HUES6 (cell line): ENCODE measurements at regions not wholly inside any gene's neighbourhood (a gene's known extent, or its start where the extent isn't known, plus 50 kb on each side); places are given as distances from the start of the nearest gene placed in this dataset.

ENCODE experiments used
- H3K27ac ChIP-seq: 2 replicates; pipeline ENCODE4 v1.7.0; 2013; ENCODE audit warnings: low read depth, mild to moderate bottlenecking, low read length, inconsistent platforms
- H3K27me3 ChIP-seq: 2 replicates; pipeline ENCODE4 v1.6.1; 2013; ENCODE audit warnings: low read length; ENCODE audit not compliant: control insufficient read depth, insufficient read depth
- H3K36me3 ChIP-seq: 2 replicates; pipeline ENCODE4 v1.6.1; 2013; ENCODE audit warnings: low read length; ENCODE audit not compliant: control insufficient read depth, insufficient read depth
- H3K4me1 ChIP-seq: 2 replicates; pipeline ENCODE4 v1.6.1; 2013; ENCODE audit warnings: low read length; ENCODE audit not compliant: control insufficient read depth, insufficient read depth
- H3K4me3 ChIP-seq: 2 replicates; pipeline ENCODE4 v1.5.1; 2013; ENCODE audit warnings: low read depth, low read length
- H3K9ac ChIP-seq: one replicate; pipeline ENCODE4 v1.6.1; 2013; ENCODE audit warnings: mild to moderate bottlenecking, low read length
- H3K9me3 ChIP-seq: 2 replicates; pipeline ENCODE4 v1.6.1; 2013; ENCODE audit warnings: low read depth, low read length; ENCODE audit not compliant: control insufficient read depth, insufficient read depth

GRCh38 chr1:232249339-232249738 lies 380.6 kb downstream of the SIPA1L2 start:
- H3K36me3 ChIP-seq, result no peaks in the 10 kb centered on the region
- peaks cover 55% of the 10 kb centered on the region for H3K27me3 ChIP-seq
- H3K9me3 ChIP-seq, result no peaks in the 10 kb centered on the region
- H3K9ac ChIP-seq, result no peak overlapping the region
- H3K27ac ChIP-seq, result no peak overlapping the region
- peaks cover 40% of the 10 kb centered on the region for H3K4me1 ChIP-seq
- no peak overlapping the region for H3K4me3 ChIP-seq

- H3K9ac ChIP-seq, result no peak overlapping the region
- H3K9me3 ChIP-seq, result no peaks in the 10 kb centered on the region
- H3K27ac ChIP-seq, result no peak overlapping the region
- H3K36me3 ChIP-seq, result no peaks in the 10 kb centered on the region
- peaks cover 40% of the 10 kb centered on the region for H3K4me1 ChIP-seq
- H3K27me3 ChIP-seq, result peaks cover 48% of the 10 kb centered on the region
- H3K4me3 ChIP-seq, result no peak overlapping the region
Observed at GRCh38 chr1:232248276-232248820, 381.6 kb downstream of the SIPA1L2 start.

GRCh38 chr1:232247669-232248068 lies 382.3 kb downstream of the SIPA1L2 start:
- H3K9ac ChIP-seq, result no peak overlapping the region
- H3K27ac ChIP-seq, result no peak overlapping the region
- H3K4me3 ChIP-seq, result no peak overlapping the region
- H3K36me3 ChIP-seq, result no peaks in the 10 kb centered on the region
- H3K9me3 ChIP-seq, result no peaks in the 10 kb centered on the region
- H3K4me1 ChIP-seq, result peaks cover 35% of the 10 kb centered on the region
- H3K27me3 ChIP-seq, result peaks cover 44% of the 10 kb centered on the region

DNA sequence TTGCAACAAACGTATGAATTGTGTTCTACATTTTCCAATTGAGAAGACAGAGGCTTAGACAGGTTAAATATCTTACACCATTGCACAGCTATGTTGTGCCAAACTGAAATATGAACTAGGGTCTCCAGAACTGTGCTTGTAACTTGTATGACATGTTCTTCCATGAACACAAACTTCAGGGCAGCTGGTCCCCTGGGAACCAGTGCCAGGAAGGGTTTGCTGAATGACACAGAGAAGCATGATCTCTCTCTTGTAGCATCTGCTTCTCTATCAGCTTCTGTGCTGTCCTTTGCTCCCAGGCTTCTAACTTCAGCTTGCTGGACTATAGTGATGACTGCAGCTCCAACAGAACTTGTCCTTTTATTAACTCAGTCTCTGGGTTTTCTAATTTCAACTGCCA lies 385.5 kb downstream of the SIPA1L2 start:
- peaks cover 8% of the 10 kb centered on the region for H3K4me1 ChIP-seq
- no peak overlapping the region for H3K27ac ChIP-seq
- H3K27me3 ChIP-seq, result peaks cover 16% of the 10 kb centered on the region; the same call in 1 of the 2 replicates
- H3K9ac ChIP-seq, result no peak overlapping the region
- H3K36me3 ChIP-seq, result no peaks in the 10 kb centered on the region
- no peak overlapping the region for H3K4me3 ChIP-seq
- 0 out of 2 replicates have a peak, but pooled peaks cover 4% of the 10 kb centered on the region for H3K9me3 ChIP-seq

DNA sequence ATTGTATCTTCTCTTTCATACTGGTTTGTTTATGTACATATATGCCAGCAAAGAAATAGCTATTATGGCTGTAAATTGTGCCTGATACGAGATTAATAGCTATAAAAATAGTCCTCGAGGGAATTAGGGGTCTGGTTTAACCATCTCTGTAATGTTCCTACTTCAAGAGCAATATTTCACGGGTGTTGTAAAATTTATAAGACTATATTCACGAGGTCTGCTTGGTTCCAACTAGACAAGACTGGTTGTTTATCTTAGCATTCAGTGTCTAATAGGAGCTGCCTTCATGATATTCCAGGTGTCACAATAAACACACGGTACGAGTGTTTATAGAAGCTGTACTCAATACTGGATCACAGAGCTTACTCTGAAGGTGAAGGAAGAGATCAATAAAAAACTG lies 389.9 kb downstream of the SIPA1L2 start:
- H3K27ac ChIP-seq, result no peak overlapping the region
- no peak overlapping the region for H3K4me3 ChIP-seq
- peaks cover 4% of the 10 kb centered on the region; the same call in 1 of the 2 replicates for H3K9me3 ChIP-seq
- no peaks in the 10 kb centered on the region for H3K36me3 ChIP-seq
- H3K4me1 ChIP-seq, result peaks cover 3% of the 10 kb centered on the region; the same call in 1 of the 2 replicates
- H3K27me3 ChIP-seq, result peaks cover 6% of the 10 kb centered on the region; the same call in 1 of the 2 replicates
- H3K9ac ChIP-seq, result no peak overlapping the region

DNA sequence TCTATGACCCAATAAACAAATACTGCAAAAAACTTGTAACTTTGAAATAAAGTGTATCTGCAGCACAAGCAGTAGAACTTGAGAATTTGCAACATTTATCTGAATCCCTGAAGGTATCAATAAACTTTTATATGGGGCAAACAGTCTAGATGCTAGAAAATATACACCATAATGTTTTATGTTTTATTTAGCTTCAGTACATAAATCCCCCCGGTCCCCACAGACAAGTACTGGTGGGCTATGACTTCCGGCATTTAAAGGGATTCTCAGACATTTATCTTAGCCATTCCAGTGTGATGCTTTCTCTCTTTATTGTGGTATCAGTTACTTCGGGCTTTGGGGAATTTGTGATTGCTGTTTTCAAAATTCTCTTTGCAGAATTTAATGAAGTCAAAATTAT lies 390.4 kb downstream of the SIPA1L2 start:
- no peak overlapping the region for H3K9ac ChIP-seq
- no peak overlapping the region for H3K4me3 ChIP-seq
- peaks cover 5% of the 10 kb centered on the region; the same call in 1 of the 2 replicates for H3K4me1 ChIP-seq
- peaks cover 4% of the 10 kb centered on the region; the same call in 1 of the 2 replicates for H3K9me3 ChIP-seq
- H3K27ac ChIP-seq, result no peak overlapping the region
- no peaks in the 10 kb centered on the region for H3K36me3 ChIP-seq
- H3K27me3 ChIP-seq, result peaks cover 5% of the 10 kb centered on the region; the same call in 1 of the 2 replicates

- Histone ChIP-seq H3K36me3 (no peaks in the 10 kb centered on the region), H3K4me3 (no peak overlapping the region), H3K27ac (no peak overlapping the region), H3K9me3 (peaks cover 4% of the 10 kb centered on the region; the same call in 1 of the 2 replicates), H3K9ac (no peak overlapping the region), H3K4me1 (peaks cover 5% of the 10 kb centered on the region; the same call in 1 of the 2 replicates), H3K27me3 (no peaks in the 10 kb centered on the region)
Observed at GRCh38 chr1:232238009-232238408, 391.9 kb downstream of the SIPA1L2 start.

GRCh38 chr1:232227306-232227705 lies 402.6 kb downstream of the SIPA1L2 start:
- peaks cover 31% of the 10 kb centered on the region for H3K4me1 ChIP-seq
- H3K9ac ChIP-seq, result no peak overlapping the region
- H3K9me3 ChIP-seq, result no peaks in the 10 kb centered on the region
- H3K27ac ChIP-seq, result no peak overlapping the region
- no peak overlapping the region for H3K4me3 ChIP-seq
- peaks cover 28% of the 10 kb centered on the region for H3K27me3 ChIP-seq
- no peaks in the 10 kb centered on the region for H3K36me3 ChIP-seq

DNA sequence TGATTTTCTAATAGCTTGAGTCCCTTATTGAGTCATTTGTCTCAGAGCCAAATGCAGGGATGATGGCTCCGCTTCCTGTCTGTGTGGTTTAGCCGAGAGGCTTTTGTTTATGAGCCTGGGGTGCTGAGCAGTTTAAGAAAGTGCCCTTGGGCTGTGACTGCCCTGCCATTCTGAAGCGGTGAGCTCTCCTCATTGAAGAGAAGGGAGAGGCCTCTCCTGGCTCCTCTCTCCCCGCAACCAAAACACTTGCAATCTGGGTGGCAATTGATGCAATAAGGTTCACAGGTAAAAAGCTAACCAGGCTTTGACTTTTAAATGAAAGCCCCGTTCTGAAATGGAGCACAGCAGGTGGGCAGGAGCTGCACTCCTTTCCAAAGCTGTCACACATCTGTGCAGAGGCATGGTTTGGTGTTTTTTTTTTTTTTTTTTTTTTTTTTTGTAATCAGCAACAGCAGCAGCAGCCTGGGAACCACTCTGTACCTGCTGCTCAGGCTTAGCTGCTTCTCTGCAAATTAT lies 403.7 kb downstream of the SIPA1L2 start:
- Histone ChIP-seq H3K36me3 (no peaks in the 10 kb centered on the region), H3K4me3 (peak overlapping the region; percentile 38), H3K27ac (peak overlapping the region; percentile 45; the same call in 1 of the 2 replicates), H3K9me3 (no peaks in the 10 kb centered on the region), H3K4me1 (peaks cover 31% of the 10 kb centered on the region), H3K9ac (peak overlapping the region; percentile 58), H3K27me3 (peaks cover 37% of the 10 kb centered on the region)

GRCh38 chr1:232225336-232226131 lies 404.4 kb downstream of the SIPA1L2 start:
- H3K4me3 ChIP-seq, result peak overlapping the region; percentile 38
- H3K27me3 ChIP-seq, result peaks cover 43% of the 10 kb centered on the region
- H3K36me3 ChIP-seq, result no peaks in the 10 kb centered on the region
- H3K4me1 ChIP-seq, result peaks cover 31% of the 10 kb centered on the region
- no peaks in the 10 kb centered on the region for H3K9me3 ChIP-seq
- H3K27ac ChIP-seq, result peak overlapping the region; percentile 45; the same call in 1 of the 2 replicates
- peak overlapping the region; percentile 58 for H3K9ac ChIP-seq

DNA sequence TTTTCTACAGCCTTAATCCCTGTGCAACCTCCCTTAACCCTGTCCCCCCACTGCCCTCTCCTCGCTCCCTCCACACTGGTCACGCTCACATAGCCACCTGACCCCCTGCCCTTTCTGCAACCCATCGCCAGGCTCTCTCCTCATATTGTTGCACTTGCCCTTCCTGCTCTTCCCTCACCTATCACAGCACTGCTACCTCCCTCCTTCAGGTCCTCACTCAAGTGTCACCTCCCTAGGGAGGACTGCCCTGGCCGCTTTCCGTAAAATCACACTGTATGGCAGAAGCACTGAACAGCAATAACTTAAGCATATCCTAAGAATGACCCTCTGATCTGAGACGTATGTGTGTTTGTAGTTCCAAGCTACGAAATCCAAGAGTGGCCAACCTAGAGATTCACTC lies 406.0 kb downstream of the SIPA1L2 start:
- peaks cover 43% of the 10 kb centered on the region for H3K27me3 ChIP-seq
- peaks cover 31% of the 10 kb centered on the region for H3K4me1 ChIP-seq
- no peak overlapping the region for H3K27ac ChIP-seq
- no peak overlapping the region for H3K9ac ChIP-seq
- H3K36me3 ChIP-seq, result no peaks in the 10 kb centered on the region
- no peaks in the 10 kb centered on the region for H3K9me3 ChIP-seq
- no peak overlapping the region for H3K4me3 ChIP-seq
